H1 (cell line): ENCODE measurements at regions not wholly inside any gene's neighbourhood (a gene's known extent, or its start where the extent isn't known, plus 50 kb on each side); places are given as distances from the start of the nearest gene placed in this dataset.

Experiments
- KDM5A ChIP-seq: fragments of 200-600 bp; IDR thresholded peaks from 2 replicates; pipeline ENCODE4 v1.7.1; 2012; ENCODE audit warnings: mild to moderate bottlenecking, low read length, inconsistent platforms, mixed read lengths
- POU5F1 ChIP-seq: IDR thresholded peaks from 2 replicates; pipeline ENCODE4 v1.6.1; 2011; ENCODE audit warnings: low read depth, mild to moderate bottlenecking, low read length, moderate library complexity
- RXRA ChIP-seq: IDR thresholded peaks from 2 replicates; pipeline ENCODE4 v1.6.1; 2011; ENCODE audit warnings: low read depth, mild to moderate bottlenecking, low read length, moderate library complexity; ENCODE audit not compliant: insufficient read depth
- SIRT6 ChIP-seq: IDR thresholded peaks from one replicate; pipeline ENCODE4 v1.7.1; 2012; ENCODE audit warnings: low read length, inconsistent platforms
- SP4 ChIP-seq: IDR thresholded peaks from 2 replicates; pipeline ENCODE4 v1.6.1; 2012; ENCODE audit warnings: low read length, inconsistent platforms
- TAF7 ChIP-seq: optimal IDR thresholded peaks from 2 replicates; pipeline ENCODE3; 2011; ENCODE audit warnings: low read depth, mild to moderate bottlenecking, inconsistent platforms, low read length, moderate library complexity, borderline replicate concordance
- TEAD4 ChIP-seq: IDR thresholded peaks from 2 replicates; pipeline ENCODE4 v1.6.1; 2012; ENCODE audit warnings: low read depth, low read length, inconsistent platforms, mixed read lengths
- TF ChIP-seq, protein P1 (sequence below): fragments of 300-600 bp; sonication (generic); IDR thresholded peaks from 2 replicates; pipeline ENCODE4 v1.7.1; 2012; ENCODE audit warnings: low read length, moderate library complexity, mild to moderate bottlenecking, inconsistent platforms; ENCODE audit not compliant: insufficient replicate concordance
- TF ChIP-seq, protein P2 (sequence below): IDR thresholded peaks from 2 replicates; pipeline ENCODE4 v1.6.1; 2011; ENCODE audit warnings: low read length, improper control_type of control experiment
- TF ChIP-seq, protein P3 (sequence below): IDR thresholded peaks from 2 replicates; pipeline ENCODE4 v1.6.1; 2012; ENCODE audit warnings: inconsistent platforms

DNA sequence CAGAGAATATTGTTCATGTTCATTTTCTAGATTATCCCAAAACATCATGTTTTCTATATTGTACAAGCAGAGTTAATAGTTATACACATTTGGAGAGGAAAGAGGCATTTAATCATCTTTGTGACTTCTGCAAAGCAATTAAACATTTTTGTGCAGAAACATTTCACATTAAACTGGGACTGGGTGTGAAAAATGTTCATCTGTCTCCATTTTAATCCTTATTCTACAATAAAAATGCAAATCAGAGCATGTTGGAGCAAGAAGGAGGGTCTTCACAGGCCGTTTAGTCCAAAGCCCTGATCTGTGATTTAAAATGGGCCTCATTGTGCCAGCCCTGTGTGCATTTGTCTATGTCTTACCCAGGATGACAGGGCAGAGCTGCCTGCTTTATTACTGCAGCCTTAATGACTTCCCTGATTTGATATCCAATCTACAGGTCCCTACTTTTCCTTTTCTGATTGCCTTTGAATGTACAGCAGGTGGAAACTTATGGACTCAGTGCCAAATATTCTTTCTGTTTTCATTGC lies 183.5 kb downstream of the CAVIN4 start (continued):
- TF ChIP-seq, protein P1, sequence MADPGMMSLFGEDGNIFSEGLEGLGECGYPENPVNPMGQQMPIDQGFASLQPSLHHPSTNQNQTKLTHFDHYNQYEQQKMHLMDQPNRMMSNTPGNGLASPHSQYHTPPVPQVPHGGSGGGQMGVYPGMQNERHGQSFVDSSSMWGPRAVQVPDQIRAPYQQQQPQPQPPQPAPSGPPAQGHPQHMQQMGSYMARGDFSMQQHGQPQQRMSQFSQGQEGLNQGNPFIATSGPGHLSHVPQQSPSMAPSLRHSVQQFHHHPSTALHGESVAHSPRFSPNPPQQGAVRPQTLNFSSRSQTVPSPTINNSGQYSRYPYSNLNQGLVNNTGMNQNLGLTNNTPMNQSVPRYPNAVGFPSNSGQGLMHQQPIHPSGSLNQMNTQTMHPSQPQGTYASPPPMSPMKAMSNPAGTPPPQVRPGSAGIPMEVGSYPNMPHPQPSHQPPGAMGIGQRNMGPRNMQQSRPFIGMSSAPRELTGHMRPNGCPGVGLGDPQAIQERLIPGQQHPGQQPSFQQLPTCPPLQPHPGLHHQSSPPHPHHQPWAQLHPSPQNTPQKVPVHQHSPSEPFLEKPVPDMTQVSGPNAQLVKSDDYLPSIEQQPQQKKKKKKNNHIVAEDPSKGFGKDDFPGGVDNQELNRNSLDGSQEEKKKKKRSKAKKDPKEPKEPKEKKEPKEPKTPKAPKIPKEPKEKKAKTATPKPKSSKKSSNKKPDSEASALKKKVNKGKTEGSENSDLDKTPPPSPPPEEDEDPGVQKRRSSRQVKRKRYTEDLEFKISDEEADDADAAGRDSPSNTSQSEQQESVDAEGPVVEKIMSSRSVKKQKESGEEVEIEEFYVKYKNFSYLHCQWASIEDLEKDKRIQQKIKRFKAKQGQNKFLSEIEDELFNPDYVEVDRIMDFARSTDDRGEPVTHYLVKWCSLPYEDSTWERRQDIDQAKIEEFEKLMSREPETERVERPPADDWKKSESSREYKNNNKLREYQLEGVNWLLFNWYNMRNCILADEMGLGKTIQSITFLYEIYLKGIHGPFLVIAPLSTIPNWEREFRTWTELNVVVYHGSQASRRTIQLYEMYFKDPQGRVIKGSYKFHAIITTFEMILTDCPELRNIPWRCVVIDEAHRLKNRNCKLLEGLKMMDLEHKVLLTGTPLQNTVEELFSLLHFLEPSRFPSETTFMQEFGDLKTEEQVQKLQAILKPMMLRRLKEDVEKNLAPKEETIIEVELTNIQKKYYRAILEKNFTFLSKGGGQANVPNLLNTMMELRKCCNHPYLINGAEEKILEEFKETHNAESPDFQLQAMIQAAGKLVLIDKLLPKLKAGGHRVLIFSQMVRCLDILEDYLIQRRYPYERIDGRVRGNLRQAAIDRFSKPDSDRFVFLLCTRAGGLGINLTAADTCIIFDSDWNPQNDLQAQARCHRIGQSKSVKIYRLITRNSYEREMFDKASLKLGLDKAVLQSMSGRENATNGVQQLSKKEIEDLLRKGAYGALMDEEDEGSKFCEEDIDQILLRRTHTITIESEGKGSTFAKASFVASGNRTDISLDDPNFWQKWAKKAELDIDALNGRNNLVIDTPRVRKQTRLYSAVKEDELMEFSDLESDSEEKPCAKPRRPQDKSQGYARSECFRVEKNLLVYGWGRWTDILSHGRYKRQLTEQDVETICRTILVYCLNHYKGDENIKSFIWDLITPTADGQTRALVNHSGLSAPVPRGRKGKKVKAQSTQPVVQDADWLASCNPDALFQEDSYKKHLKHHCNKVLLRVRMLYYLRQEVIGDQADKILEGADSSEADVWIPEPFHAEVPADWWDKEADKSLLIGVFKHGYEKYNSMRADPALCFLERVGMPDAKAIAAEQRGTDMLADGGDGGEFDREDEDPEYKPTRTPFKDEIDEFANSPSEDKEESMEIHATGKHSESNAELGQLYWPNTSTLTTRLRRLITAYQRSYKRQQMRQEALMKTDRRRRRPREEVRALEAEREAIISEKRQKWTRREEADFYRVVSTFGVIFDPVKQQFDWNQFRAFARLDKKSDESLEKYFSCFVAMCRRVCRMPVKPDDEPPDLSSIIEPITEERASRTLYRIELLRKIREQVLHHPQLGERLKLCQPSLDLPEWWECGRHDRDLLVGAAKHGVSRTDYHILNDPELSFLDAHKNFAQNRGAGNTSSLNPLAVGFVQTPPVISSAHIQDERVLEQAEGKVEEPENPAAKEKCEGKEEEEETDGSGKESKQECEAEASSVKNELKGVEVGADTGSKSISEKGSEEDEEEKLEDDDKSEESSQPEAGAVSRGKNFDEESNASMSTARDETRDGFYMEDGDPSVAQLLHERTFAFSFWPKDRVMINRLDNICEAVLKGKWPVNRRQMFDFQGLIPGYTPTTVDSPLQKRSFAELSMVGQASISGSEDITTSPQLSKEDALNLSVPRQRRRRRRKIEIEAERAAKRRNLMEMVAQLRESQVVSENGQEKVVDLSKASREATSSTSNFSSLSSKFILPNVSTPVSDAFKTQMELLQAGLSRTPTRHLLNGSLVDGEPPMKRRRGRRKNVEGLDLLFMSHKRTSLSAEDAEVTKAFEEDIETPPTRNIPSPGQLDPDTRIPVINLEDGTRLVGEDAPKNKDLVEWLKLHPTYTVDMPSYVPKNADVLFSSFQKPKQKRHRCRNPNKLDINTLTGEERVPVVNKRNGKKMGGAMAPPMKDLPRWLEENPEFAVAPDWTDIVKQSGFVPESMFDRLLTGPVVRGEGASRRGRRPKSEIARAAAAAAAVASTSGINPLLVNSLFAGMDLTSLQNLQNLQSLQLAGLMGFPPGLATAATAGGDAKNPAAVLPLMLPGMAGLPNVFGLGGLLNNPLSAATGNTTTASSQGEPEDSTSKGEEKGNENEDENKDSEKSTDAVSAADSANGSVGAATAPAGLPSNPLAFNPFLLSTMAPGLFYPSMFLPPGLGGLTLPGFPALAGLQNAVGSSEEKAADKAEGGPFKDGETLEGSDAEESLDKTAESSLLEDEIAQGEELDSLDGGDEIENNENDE = no peak
- TF ChIP-seq SIRT6 (no peak), SP4 (no peak), TEAD4 (no peak), TAF7 (no peak), POU5F1 (no peak), RXRA (no peak), KDM5A (no peak)
- TF ChIP-seq, protein P2, sequence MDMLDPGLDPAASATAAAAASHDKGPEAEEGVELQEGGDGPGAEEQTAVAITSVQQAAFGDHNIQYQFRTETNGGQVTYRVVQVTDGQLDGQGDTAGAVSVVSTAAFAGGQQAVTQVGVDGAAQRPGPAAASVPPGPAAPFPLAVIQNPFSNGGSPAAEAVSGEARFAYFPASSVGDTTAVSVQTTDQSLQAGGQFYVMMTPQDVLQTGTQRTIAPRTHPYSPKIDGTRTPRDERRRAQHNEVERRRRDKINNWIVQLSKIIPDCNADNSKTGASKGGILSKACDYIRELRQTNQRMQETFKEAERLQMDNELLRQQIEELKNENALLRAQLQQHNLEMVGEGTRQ = no peak
- TF ChIP-seq, protein P3, sequence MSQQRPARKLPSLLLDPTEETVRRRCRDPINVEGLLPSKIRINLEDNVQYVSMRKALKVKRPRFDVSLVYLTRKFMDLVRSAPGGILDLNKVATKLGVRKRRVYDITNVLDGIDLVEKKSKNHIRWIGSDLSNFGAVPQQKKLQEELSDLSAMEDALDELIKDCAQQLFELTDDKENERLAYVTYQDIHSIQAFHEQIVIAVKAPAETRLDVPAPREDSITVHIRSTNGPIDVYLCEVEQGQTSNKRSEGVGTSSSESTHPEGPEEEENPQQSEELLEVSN = no peak
